ENCODE measurements at regions not wholly inside any gene's neighbourhood (a gene's known extent, or its start where the extent isn't known, plus 50 kb on each side); places are given as distances from the start of the nearest gene placed in this dataset.

GRCh38 chr7:14999331-14999730 lies 96.8 kb upstream of the DGKB start:
- TF ChIP-seq TSHZ2 (CRISPR knock-in tag; IDR thresholded peaks at IDR 0.05) (no peak), OSR1 (CRISPR knock-in tag; IDR thresholded peaks at IDR 0.05) (no peak), ZFP30 (CRISPR knock-in tag; IDR thresholded peaks at IDR 0.05) (no peak), PATZ1 (CRISPR knock-in tag; IDR thresholded peaks at IDR 0.05; ENCODE audit: borderline replicate concordance) (no peak), BACH2 (CRISPR knock-in tag; IDR thresholded peaks at IDR 0.05; ENCODE audit: borderline replicate concordance) (no peak), PPARA (CRISPR knock-in tag; IDR thresholded peaks at IDR 0.05; ENCODE audit: borderline replicate concordance) (no peak)

All from SK-N-SH treated with all-trans-retinoic acid at 6 μM for 48 hours (cell line).